Pancreas (tissue), 10 donors: ENCODE measurements at regions not wholly inside any gene's neighbourhood (a gene's known extent, or its start where the extent isn't known, plus 50 kb on each side); places are given as distances from the start of the nearest gene placed in this dataset.

ENCODE experiments used
- ATAC-seq, 4 donors: fragments of 200-7000 bp; cut with Tn5 transposase; one replicate each; pipeline versions ENCODE4 v1.8.0 to v1.9.1; 2020; ENCODE audit warnings: mild to moderate bottlenecking in 4 of 4, moderate library complexity in 4 of 4
- DNase-seq, 6 donors: peaks; one replicate each; pipeline ENCODE4 v3.0.0-alpha.2; 2020
- FAIRE-seq: peaks from 2 replicates; lab custom pipeline; 2012; peaks lifted over from hg19 to GRCh38; lab: Jason Lieb, UNC
- H3K27ac ChIP-seq, 4 donors: fragments of 200-600 bp; sonication (generic); 1 replicate in 3 of 4; 2 replicates in 1 of 4; pipeline versions ENCODE4 v1.5.0 to v1.8.0; 2020
- H3K27me3 ChIP-seq, 4 donors: fragments of 200-600 bp; one replicate each; pipeline ENCODE4 v1.8.0; 2021
- H3K36me3 ChIP-seq, 3 donors: fragments of 200-600 bp; sonication (generic) in 1 of 3; one replicate each; pipeline versions ENCODE4 v1.5.0 to v1.8.0; 2020 to 2021
- H3K4me1 ChIP-seq, 3 donors: fragments of 200-600 bp; one replicate each; pipeline ENCODE4 v1.8.0; 2021
- H3K4me3 ChIP-seq, 4 donors: fragments of 200-600 bp; sonication (generic) in 2 of 4; one replicate each; pipeline versions ENCODE4 v1.5.0 to v1.8.0; 2020 to 2021
- H3K9me3 ChIP-seq, 4 donors: fragments of 200-600 bp; one replicate each; pipeline ENCODE4 v1.8.0; 2021
- WGBS, 2 donors: extraction: QIAGEN DNeasy Blood & Tissue Kit; methylation state at CpG; one replicate each; pipeline ENCODE4 v1.1.7; 2013; 5-methylcytosine and 5-hydroxymethylcytosine counted together
- intact Hi-C, 3 donors: fragments of 100-400 bp; cut with DNase I; formaldehyde crosslinking; loops; one replicate each; pipeline versions ENCODE4 v1.11.1 to v1.14.2; 2022
- TF ChIP-seq, protein P1 (sequence below), 4 donors: fragments of 200-600 bp; sonication (generic) in 3 of 4; IDR thresholded peaks; one replicate each; pipeline versions ENCODE4 v1.5.0 to v1.8.0; 2021; ENCODE audit warnings: antibody characterized with exemption in 4 of 4
- donor health status: healthy with polysubstance abuse.
- donor health status: DM: no; HTN: no; CAD: no; lungs with moderate emphysema.
- donor health status: DM: no; HTN: no; CAD: no.
- donor health status: control.
- donor health status: control.
- donor health status: Bipolar disorder and iron deficiency.
- donor health status: DM: yes; HTN: yes; CAD: no.
- donor health status: DM: no; HTN: no; CAD: no.
- donor health status: DM: no; HTN: no; CAD: no.
- donor health status: DM: yes; HTN: yes; CAD: no.

GRCh38 chr4:186920992-186921391 lies 197.3 kb upstream of the FAT1 start:
- no peak for ATAC-seq
- Histone ChIP-seq H3K4me1 (no peaks in the 10 kb centered on the region), H3K27ac (no peak overlapping the region), H3K36me3 (no peaks in the 10 kb centered on the region), H3K4me3 (no peak overlapping the region), H3K27me3 (no peaks in the 10 kb centered on the region), H3K9me3 (no peaks in the 10 kb centered on the region)
- FAIRE-seq = no peak
- intact Hi-C loops = no loop called here
- DNase-seq = no peak
- TF ChIP-seq, protein P1, sequence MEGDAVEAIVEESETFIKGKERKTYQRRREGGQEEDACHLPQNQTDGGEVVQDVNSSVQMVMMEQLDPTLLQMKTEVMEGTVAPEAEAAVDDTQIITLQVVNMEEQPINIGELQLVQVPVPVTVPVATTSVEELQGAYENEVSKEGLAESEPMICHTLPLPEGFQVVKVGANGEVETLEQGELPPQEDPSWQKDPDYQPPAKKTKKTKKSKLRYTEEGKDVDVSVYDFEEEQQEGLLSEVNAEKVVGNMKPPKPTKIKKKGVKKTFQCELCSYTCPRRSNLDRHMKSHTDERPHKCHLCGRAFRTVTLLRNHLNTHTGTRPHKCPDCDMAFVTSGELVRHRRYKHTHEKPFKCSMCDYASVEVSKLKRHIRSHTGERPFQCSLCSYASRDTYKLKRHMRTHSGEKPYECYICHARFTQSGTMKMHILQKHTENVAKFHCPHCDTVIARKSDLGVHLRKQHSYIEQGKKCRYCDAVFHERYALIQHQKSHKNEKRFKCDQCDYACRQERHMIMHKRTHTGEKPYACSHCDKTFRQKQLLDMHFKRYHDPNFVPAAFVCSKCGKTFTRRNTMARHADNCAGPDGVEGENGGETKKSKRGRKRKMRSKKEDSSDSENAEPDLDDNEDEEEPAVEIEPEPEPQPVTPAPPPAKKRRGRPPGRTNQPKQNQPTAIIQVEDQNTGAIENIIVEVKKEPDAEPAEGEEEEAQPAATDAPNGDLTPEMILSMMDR (IDR thresholded peaks at IDR 0.05) = no peak
- 81 to 84% methylated on average over 5 of the region's 5 CpGs for WGBS, 2 donors

DNA sequence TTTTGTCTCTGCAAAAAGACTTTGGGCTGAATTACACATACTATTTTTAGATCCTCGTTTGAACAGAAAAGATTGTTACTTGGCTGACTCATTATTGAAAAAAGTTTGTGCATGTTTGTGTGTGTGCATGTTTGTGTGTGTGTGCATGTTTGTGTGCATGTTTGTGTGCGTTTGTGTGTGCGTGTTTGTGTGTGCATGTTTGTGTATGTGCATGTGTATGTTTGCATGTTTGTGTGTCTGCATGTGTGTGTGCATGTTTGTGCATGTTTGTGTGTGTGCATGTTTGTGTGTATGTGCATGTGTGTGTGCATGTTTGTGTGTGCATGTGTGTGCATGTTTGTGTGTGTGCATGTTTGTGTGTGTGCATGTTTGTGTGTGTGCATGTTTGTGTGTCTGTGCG lies 201.1 kb upstream of the FAT1 start:
- no peak for DNase-seq
- Histone ChIP-seq H3K4me3 (no peak overlapping the region), H3K9me3 (no peaks in the 10 kb centered on the region), H3K36me3 (no peaks in the 10 kb centered on the region), H3K4me1 (no peaks in the 10 kb centered on the region), H3K27me3 (no peaks in the 10 kb centered on the region), H3K27ac (no peak overlapping the region)
- ATAC-seq = no peak
- TF ChIP-seq, protein P1 (IDR thresholded peaks at IDR 0.05) = no peak
- FAIRE-seq = no peak
- 35 to 70% methylated on average over 4 of the region's 4 CpGs for WGBS, 2 donors
- intact Hi-C loops = no loop called here

DNA sequence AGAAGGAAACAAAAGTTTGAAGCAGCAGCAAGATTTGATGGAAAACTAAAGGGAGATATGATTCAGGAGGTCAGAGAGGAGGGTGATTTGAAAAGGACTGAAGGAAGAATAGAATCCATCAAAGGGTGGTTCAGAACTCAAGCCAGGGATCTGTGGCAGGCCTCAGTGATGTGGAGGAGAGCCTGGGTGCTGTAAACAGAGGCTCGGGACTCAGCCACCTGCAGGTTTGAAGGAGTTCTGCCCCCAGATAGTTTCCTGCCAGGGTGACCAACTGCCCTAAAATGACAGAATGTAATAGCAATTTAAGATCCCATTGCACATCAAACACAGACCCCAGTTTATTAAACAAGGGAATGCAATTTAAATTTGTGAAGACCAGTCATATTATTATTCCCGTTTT lies 204.0 kb upstream of the FAT1 start:
- no peak for DNase-seq
- Histone ChIP-seq H3K36me3 (no peaks in the 10 kb centered on the region), H3K27ac (no peak overlapping the region), H3K9me3 (no peaks in the 10 kb centered on the region), H3K4me3 (no peak overlapping the region), H3K4me1 (peaks cover 0 to under 1% (median 0%) of the 10 kb centered on the region in 3 donors), H3K27me3 (no peaks in the 10 kb centered on the region)
- no peak for FAIRE-seq
- TF ChIP-seq, protein P1 (IDR thresholded peaks at IDR 0.05) = no peak
- intact Hi-C loops = no loop called here
- ATAC-seq = no peak
- 47 to 59% methylated on average over 2 of the region's 2 CpGs for WGBS, 2 donors

DNA sequence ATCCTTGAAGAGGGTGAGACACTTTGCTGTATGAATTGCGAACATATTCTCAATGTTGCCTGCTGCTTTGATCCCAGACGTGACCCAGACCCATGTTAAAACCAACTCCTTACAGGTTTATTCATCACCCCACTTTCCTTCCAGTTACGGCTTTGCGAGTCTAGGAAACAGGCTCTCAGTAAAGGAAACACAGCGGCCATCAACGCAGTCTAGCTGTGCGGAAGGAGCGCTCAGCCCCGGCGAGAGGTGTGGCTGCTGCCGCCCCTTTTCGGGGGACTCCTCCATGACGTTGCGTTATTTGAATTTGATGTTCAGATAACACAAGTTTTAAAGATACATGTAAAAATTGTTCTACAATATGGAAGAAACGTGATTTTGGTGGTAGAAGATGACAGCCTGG lies 206.4 kb upstream of the FAT1 start:
- no peaks in the 10 kb centered on the region for H3K9me3 ChIP-seq
- ATAC-seq (no peak), DNase-seq (no peak), FAIRE-seq (no peak)
- H3K4me1 ChIP-seq = peaks cover 0 to 7% (median 0%) of the 10 kb centered on the region in 3 donors
- TF ChIP-seq, protein P1 (IDR thresholded peaks at IDR 0.05) = no peak
- intact Hi-C loops = no loop called here
- H3K36me3 ChIP-seq = no peaks in the 10 kb centered on the region
- H3K4me3 ChIP-seq = no peak overlapping the region
- WGBS, 2 donors = 90 to 91% methylated on average over 15 of the region's 15 CpGs
- no peaks in the 10 kb centered on the region for H3K27me3 ChIP-seq
- H3K27ac ChIP-seq = no peak overlapping the region

DNA sequence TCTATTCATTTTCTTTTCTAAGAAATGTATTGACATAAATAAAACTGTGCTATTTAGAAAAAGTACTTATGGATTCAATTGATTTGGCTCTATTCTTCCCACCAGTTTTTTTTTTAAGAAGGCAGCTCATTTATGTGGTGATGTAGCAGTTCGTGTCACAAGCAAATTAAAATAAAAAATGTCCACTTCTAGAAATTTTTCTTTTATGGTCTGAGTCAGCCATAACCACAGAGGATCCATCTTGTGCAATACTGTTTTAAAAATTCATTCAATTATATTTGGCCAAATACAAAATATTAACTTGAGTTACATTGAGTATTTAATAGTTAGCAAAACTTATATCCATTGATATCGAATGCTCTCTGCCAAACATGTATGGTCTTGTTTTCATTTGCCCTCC lies 207.9 kb upstream of the FAT1 start:
- WGBS, 2 donors = 93 to 96% methylated on average over 2 of the region's 2 CpGs
- FAIRE-seq (no peak), ATAC-seq (no peak), DNase-seq (no peak)
- intact Hi-C loops = no loop called here
- Histone ChIP-seq H3K4me3 (no peak overlapping the region), H3K9me3 (no peaks in the 10 kb centered on the region), H3K4me1 (peaks cover 9 to 18% (median 12%) of the 10 kb centered on the region in 3 donors), H3K27me3 (no peaks in the 10 kb centered on the region), H3K36me3 (no peaks in the 10 kb centered on the region), H3K27ac (no peak overlapping the region)
- TF ChIP-seq, protein P1 (IDR thresholded peaks at IDR 0.05) = no peak
